HG02870 (cell line): ENCODE measurements at regions not wholly inside any gene's neighbourhood (a gene's known extent, or its start where the extent isn't known, plus 50 kb on each side); places are given as distances from the start of the nearest gene placed in this dataset.

ENCODE experiments used
- ATAC-seq: cut with Tn5 transposase; IDR thresholded peaks from one replicate; pipeline ENCODE4 v1.9.1; 2021; ENCODE audit warnings: mild to moderate bottlenecking, moderate library complexity; ENCODE audit not compliant: unreplicated experiment

DNA sequence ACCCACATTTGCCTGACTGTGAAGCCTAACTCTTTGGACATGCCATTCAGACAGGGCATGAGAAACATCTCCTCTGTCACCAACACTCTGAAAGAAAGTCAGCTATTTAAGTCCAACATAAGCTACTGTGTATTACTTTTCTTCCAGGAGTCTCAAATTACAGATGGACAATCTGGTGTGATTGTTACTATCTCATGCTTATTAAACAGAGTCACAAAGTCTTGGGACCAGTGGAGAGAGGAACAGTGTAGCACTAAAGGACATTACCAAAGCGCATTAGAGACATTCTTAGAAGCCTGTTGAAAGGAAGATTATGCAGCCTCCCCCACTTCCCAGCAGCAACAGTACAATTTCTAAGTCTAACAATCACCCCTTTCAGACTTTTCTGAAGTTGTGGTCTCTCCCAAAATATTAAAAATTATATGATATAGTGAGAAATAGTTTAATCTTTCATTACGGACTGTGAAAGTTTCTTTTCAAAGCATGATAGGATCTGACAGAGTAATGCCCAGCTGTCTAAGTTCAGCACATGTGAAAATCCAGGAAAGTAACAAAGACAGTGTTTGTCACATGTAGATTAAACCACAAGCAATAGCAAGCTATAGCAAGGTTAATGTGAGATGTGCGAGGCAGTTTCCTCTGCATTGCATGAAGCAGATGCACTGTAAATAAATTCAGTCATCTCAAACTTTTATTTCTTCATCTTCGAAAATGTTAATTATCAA lies 280.9 kb upstream of the FZD8 start:
- no peak for ATAC-seq

DNA sequence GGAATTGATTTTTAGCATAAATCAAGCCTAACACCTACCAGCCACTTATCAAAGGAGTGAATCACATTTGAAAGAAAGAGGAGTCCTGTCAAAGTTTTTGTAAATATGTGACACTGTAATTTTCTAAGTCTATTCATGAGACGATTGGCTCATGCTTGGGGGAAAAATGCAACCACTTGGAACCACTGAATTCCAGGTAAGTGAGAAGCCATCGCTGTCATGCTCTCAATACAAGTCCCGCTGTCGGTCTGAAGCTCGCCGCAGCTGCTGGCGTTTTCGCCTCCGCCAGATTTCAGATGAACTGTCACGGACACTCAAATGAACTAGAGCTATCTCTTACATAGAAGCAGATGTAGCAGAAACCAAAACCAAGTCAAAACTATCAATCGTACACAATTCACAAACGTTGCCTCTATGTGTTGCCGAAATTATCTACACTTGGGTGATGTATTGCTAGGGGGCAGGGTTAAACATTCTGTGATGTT lies 279.8 kb upstream of the FZD8 start:
- ATAC-seq, result no peak

GRCh38 chr10:35916791-35917190 lies 274.7 kb upstream of the FZD8 start:
- no peak for ATAC-seq

DNA sequence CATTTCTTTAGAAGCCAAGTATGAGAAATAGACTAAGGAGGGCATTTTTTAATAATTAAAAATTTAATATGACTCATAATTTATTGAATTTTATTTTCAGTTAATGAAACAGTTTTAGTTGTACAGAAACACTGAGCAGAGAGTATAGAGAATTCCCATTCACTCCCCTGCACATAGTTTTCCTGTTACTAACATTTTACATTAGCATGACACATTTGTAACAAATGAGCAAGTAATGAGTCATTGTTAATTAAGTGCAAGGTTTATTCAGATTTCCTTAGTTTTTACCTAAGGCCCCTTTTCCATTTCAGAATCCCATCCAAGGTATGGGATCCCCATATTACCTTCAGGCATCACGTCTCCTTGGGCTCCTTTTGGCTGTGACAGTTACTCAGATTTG lies 271.5 kb upstream of the FZD8 start:
- no peak for ATAC-seq

- ATAC-seq, result no peak
Observed at GRCh38 chr10:35912615-35913569, 270.8 kb upstream of the FZD8 start.

DNA sequence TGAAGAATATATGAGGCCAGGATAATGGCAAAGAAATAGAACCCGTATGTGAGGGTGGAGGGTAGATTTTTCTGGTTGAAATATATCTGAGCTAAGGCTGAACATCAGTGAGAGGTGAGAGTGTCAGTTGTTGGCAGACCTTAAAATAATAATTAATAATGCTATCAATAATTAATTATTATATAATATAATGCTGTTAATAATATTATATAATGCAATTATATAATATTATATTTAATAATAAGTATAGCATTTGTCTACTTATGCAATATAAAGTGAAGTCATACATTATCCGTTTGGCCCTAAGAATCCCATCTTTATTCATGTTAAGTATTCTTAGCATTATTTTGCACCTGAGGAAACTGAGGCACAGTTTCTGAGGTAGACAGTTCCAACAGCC lies 269.9 kb upstream of the FZD8 start:
- ATAC-seq, result no peak

DNA sequence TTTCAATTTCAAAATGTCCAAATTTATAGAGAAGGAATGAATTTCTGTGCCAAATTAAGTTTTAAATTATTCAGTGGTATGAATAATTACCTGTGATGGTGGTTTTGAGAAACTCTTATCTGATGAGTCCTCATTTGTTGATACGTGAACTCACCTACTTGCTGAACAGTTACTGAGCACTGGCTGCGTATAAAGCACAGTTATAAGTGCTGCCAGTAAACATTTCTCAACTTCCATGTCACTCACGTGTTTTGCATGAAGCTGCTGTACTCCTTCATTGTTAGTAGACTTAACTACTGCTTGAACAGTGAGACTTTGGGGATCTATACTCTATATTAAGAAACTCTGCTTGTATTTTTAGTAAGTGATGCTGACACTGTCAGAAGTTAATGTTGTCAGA lies 269.1 kb upstream of the FZD8 start:
- ATAC-seq, result no peak

- no peak for ATAC-seq
Observed at GRCh38 chr10:35910234-35910633, 268.1 kb upstream of the FZD8 start.

- ATAC-seq, result no peak
Observed at GRCh38 chr10:35909121-35909720, 267.1 kb upstream of the FZD8 start.

DNA sequence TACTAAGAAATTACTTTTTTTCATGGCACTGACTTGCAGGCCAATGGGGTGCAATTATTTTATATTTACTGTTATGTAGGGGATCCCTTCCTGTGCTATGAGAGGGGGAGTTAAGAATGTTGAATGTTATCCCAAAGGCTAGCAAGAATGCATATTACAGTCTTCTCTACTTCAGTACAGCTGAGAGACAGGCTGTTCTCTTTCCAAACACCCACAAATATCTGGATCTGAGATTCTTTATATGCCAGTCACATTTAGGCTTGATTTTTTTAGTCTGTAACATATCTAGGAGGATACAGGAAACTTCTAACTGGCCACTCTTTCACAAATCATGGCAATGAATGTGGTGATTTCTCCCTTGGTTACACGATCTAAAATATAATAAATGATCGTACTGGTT lies 266.4 kb upstream of the FZD8 start:
- ATAC-seq, result no peak

GRCh38 chr10:35907548-35907947 lies 265.5 kb upstream of the FZD8 start:
- ATAC-seq, result no peak

DNA sequence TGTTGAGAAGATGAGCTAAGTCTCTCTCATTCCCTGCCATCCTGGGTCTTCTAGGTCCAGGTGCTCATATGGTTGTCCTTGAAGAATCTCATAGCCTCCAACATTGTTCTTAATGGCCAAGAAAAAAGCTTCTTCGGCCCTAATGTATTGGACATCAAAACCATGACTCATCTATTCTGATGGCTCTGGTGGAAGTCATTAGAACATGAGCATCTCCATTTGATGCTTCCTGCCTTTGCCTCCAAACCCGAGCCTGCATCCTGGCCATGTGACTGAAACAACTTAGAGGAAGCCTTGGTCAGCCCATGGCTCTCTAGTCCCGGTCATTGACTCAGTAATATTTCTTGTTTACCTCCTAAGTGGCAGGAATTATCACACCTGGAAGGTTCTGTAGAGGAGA lies 264.1 kb upstream of the FZD8 start:
- no peak for ATAC-seq

- ATAC-seq, result no peak
Observed at GRCh38 chr10:35903021-35903420, 260.9 kb upstream of the FZD8 start.

DNA sequence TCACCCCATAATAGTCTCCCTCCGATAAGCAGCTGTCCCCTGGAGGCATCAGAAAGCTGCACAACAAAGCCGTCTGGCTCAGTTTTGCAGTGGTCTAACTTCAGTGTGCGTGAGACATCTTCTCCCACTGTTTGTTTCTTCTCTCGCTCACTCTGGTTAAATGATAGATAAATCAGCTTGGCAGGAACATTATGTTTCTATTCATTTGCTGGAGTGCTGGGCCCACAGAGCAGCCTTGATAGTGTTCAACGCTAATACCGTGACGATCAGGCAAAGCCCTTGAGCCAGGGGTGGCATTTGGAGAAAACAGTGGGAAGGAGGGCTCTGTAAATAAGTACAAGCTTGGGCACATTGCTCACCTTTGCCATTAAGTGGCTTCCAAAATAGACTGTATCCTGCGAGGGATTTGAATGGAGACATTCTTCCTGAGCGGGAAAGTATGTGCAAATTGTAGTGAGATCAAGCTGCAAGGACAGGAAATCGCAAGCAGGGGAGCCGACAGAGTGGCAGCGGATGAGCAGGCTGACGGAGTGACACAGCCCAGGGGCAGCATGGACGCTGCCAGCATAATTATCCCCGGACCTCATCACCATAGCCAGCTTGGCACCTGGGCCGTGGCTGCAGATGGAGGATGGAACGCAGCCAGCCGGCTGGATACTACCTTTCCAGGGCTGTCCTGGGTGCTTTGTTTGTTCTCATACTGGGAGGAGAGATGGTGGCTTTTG lies 256.8 kb upstream of the FZD8 start:
- no peak for ATAC-seq

GRCh38 chr10:35896001-35896400 lies 253.9 kb upstream of the FZD8 start:
- ATAC-seq, result no peak

DNA sequence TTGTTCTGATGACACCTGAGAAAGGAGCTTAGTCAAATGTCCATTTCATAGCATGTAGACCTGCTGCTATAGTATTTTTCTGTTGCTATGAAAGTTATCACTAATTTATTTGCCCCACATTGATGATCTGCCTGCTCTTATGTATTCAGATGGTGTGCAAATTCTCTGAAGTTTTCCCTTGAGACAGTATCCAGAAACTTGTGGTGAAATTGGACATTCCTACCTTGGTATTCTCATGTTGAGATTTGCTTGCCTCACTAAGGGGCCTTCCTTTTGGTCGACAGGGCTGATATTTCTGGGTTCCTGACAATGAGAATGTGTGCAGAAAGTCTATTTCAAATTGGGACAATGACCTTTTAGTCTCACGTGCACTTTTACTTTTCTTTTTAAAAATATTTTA lies 253.2 kb upstream of the FZD8 start:
- ATAC-seq, result no peak

DNA sequence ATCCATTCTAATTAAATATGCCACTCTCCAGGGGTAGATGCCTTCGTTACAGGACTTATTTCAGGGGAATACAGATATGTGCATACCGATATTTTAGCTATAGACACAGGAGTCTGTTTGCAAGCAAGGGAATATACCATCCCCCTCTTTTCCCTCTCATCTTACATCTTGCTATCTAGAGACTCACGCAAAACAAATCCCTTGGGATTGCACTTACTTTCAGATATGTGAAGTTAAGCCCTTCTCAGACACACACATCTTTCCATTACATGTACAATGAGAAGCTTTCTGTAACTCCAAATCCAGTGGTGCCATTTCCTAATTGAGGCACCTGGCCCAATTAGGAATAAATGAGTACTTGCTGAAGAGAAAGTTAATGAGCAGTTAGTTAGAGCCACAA lies 250.4 kb upstream of the FZD8 start:
- ATAC-seq, result no peak

GRCh38 chr10:35890676-35891495 lies 248.8 kb upstream of the FZD8 start:
- no peak for ATAC-seq

- ATAC-seq, result no peak
Observed at GRCh38 chr10:35889971-35890675, 248.0 kb upstream of the FZD8 start.

- ATAC-seq, result no peak
Observed at GRCh38 chr10:35889226-35889625, 247.1 kb upstream of the FZD8 start.
